Fibroblast of mammary gland (primary cell): ENCODE measurements at regions not wholly inside any gene's neighbourhood (a gene's known extent, or its start where the extent isn't known, plus 50 kb on each side); places are given as distances from the start of the nearest gene placed in this dataset.
"Not testable (repeated sequence)": the region's sequence is repeated elsewhere in the genome, so short reads cannot be mapped to it uniquely, and the experiment has no call there.

Experiments
- DNase-seq: peaks from one replicate; pipeline ENCODE4 v3.0.0-alpha.2; 2010; ENCODE audit warnings: low read depth
- H3K4me3 ChIP-seq: 2 replicates; pipeline ENCODE4 v1.5.1; 2011; ENCODE audit warnings: low read depth, mild to moderate bottlenecking, low read length, moderate library complexity; ENCODE audit not compliant: control insufficient read depth
- CTCF ChIP-seq: conservative IDR thresholded peaks from 2 replicates; pipeline ENCODE4 v1.5.1; 2011; ENCODE audit warnings: low read depth, low read length, inconsistent platforms; ENCODE audit not compliant: control insufficient read depth, insufficient read depth

GRCh38 chrX:1109580-1110119, 102.8 kb downstream of the CRLF2 start:
- DNase-seq: no peak
- H3K4me3 ChIP-seq: no peak overlapping the region
- no peak for TF ChIP-seq CTCF

- no peak for TF ChIP-seq CTCF
- H3K4me3 ChIP-seq: no peak overlapping the region
- DNase-seq: no peak
Observed at GRCh38 chrX:1108501-1109445, 103.7 kb downstream of the CRLF2 start.

GRCh38 chrX:1106478-1107210, 105.8 kb downstream of the CRLF2 start:
- H3K4me3 ChIP-seq: no peak overlapping the region
- no peak for DNase-seq
- no peak for TF ChIP-seq CTCF

GRCh38 chrX:1105671-1106419, 106.6 kb downstream of the CRLF2 start:
- TF ChIP-seq CTCF: no peak
- no peak overlapping the region for H3K4me3 ChIP-seq
- no peak for DNase-seq

- H3K4me3 ChIP-seq, DNase-seq: not testable (repeated sequence)
Observed at GRCh38 chrX:1105031-1105430, 107.4 kb downstream of the CRLF2 start.

- DNase-seq: no peak
- H3K4me3 ChIP-seq: no peak overlapping the region
- TF ChIP-seq CTCF: no peak
Observed at GRCh38 chrX:1103360-1103759, 109.1 kb downstream of the CRLF2 start.
